ENCODE measurements at regions not wholly inside any gene's neighbourhood (a gene's known extent, or its start where the extent isn't known, plus 50 kb on each side); places are given as distances from the start of the nearest gene placed in this dataset.

DNA sequence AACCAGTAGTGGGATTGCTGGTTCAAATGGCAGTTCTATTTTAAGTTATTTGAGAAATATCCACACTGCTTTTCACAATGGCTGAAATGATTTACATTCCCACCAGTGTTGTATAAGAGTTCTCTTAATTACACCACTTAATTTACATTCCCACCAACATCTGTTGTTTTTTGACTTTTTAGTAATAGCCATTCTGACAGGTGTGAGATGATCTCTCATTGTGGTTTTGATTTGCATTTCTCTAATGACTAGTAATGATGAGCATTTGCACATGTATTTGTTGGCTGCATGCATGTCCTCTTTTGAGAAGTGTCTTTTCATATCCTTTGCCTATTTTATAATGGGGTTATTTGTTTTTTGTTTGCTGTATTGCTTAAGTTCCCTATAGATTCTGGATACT is 688.3 kb downstream of the PRR16 start:
- DNase-seq, result no peak
- intact Hi-C loops (cut with DNase I), result no loop called here

DNA sequence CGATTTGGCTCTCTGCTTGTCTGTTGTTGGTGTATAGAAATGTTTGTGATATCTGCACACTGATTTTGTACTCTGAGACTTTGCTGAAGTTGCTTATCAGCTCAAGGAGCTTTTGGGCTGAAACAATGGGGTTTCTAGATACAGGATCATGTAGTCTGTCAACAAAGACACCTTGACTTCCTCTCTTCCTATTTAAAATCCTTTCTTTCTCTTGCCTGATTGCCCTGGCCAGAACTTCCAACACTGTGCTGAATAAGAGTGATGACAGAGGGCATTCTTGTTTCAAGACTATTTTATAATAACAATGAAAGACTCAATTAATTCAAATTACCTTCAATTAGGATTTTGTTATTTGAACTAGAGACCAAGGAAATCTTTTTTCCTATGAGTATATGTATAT is 692.5 kb downstream of the PRR16 start:
- intact Hi-C loops (cut with DNase I), result no loop called here
- no peak for DNase-seq
- ATAC-seq, result no peak

More for the DNA sequence above, 688.3 kb downstream of the PRR16 start:
- no peak for ATAC-seq

DNA sequence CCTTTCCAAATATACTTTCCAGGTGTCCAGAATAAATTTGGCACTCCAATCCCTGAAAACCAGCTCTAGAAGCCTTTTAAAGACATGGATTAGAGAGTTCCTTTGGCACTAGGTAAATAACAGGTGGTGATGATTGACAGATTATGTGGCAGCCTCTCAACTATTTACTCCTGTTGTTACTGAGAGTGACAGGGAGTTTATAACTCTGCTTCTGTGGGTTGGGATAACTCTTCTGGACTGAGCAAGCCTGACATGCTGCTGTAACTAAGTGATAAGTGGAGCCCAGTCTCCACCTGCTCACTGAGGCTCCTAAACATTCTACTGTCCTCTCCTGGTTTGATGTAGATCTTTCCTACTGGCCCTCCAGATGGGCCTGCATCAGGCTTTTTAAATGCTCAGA is 693.2 kb upstream of the FTMT start:
- DNase-seq (no peak), ATAC-seq (no peak)
- intact Hi-C loops (cut with DNase I), result no loop called here

DNA sequence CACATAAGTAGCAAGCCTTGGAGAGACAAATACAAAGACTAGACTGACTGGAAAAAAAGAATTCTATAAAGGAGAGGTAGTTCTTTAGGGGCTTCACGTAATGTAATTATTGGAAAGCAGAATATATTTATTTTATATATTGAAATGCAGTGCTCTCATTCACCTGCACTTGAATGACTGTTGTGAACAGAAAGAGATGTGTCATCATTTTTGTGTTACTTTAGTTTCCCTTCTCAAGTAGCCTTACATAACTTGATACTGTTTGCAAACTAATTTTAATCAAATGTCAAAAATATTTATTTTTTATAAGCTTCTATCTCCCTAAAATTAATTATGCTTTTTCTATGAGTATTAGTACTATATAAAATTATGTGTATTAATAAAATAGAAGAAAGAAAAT is 691.1 kb upstream of the FTMT start:
- intact Hi-C loops (cut with DNase I), result no loop called here
- no peak for ATAC-seq

DNA sequence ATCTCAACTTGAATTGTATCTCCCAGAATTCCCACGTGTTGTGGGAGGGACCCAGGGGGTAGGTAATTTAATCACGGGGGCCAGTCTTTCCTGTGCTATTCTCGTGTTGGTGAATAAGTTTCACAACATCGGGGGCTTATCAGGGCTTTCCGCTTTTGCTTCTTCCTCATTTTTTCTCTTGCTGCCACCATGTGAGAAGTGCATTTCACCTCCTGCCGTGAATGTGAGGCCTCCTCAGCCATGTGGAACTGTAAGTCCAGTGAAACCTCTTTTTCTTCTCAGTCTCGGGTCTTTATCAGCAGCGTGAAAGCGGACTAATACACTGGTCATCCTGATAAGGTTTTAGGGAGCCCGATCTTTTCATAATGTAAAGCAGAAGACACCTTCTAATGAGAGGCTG is 687.0 kb upstream of the FTMT start:
- intact Hi-C loops (cut with DNase I), result no loop called here
- DNase-seq (no peak), ATAC-seq (no peak)

More for the DNA sequence above, 691.1 kb upstream of the FTMT start:
- no peak for DNase-seq

DNA sequence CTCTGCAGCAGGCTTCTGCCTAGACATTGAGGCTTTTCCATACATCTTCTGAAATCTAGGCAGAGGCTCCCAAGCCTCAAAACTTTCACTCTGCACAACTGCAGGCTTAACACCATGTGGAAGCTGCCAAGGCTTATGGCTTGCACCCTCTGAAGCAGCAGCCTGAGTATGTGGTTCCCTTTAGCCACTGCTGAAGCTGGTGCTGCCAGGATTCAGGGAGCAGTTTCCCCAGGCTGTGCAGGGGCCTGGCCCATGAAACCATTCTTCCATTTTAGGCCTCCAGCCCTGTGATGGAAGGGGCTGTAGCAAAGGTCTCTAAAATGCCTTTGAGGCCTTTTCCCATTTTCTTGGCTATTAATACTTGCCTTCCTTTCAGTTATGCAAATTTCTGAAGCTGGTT is 680.3 kb upstream of the FTMT start:
- intact Hi-C loops (cut with DNase I), result no loop called here
- ATAC-seq, result no peak
- DNase-seq, result no peak

DNA sequence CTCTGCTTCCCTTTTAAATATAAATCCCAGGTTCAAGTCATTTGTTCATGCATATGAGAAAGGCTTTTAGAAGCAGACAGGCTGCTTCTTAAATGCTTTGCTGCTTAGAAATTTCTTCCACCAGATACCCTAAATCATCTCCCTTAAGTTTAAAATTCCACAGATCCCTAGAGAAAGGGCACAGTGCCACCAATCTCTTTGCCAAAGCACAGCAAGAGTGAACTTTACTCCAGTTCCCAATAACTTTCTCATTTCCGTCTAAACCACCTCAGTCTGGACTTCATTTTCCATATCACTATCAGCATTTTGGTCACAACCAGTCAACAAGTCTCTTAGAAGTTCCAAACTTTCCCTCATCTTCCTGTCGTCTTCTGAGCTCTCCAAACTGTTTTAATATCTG is 679.8 kb upstream of the FTMT start:
- intact Hi-C loops (cut with DNase I), result no loop called here
- DNase-seq (no peak), ATAC-seq (no peak)

DNA sequence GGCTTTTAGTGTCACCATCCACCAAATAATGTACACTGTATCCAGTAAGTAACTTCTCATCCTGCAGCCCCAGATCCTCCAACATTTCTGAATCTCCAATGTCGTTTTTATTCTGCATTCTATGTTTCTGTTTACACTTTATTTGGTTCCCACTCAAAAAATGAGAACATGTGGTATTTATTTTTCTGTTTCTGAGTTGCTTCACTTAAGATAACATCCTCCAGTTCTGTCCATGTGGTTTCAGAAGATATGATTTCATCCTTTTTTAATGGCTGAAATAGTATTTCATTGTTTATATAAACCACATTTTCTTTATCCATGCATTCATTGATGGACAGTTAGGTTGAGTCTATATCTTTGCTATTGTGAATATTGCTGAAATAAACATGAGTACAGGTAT is 677.3 kb upstream of the FTMT start:
- ATAC-seq, result no peak
- no peak for DNase-seq
- intact Hi-C loops (cut with DNase I), result no loop called here

DNA sequence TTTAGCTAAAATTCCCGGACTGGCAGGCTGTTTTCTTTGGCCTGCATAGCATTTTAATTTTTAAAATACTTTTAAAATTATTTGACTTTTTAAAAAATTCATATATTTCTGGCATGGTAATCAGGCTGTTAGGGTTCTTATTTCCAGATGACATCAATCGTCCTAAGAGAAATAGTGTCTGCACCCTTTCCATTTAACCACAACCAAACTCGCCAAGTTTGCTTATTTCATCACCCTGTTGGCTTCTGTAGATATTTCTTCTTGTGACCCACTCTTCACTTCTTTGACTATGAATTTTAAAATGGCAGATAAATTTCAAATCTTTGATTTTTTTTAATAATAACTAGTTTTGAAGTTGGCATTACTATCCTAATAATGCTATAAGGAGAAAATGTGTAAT is 675.7 kb upstream of the FTMT start:
- ATAC-seq, result no peak
- intact Hi-C loops (cut with DNase I), result no loop called here

DNA sequence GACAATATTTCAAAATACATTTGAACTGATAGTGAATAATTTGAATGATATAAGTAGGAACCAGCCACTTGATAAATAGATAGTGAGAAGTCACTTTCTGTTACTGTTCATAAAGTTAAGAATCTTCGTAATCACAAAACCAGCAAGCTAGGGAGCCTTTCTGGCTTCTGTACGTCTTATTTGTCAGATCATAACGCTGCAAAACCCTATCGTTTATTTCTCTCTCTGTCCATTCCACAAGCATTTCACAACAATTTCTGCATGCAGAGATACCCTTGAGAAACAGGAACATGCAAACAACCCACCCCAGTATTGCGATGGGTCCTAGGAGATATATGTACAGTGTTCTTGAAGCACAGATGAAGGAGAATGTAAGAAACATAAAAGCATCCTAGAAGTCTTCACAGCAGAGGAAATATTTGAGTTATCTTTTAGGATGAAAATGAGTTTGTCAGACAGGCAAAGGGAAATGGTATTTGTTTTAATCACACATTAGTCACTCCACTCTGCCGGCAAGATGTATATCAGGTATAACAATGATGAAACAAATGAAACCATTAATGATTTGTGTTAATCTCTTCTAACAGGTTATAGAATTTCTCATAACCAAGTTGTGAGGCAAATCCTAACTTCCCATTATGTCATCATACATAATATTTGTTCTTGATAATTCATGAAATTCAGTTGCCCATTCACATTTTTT is 668.7 kb upstream of the FTMT start:
- DNase-seq (no peak), ATAC-seq (no peak)
- intact Hi-C loops (cut with DNase I), result no loop called here

More for the DNA sequence above, 675.7 kb upstream of the FTMT start:
- DNase-seq, result no peak

DNA sequence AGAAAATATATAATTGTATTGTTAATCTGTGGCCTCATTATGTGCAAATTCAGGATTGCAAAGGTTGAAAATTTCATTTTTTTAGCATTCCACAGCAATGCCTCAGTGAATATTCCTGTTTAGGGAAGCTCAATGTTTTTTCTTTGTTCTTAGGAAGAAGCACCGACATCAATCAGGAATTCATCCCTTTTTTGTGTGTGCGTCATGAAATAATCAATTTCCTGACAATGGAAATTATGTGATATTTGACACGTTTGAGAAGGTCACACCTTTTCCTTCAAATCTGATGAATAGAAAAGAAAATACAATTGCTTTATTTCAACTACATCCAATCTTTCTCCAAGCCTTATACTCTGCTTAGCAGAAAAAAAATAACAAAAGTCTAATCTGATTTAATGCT is 662.8 kb upstream of the FTMT start:
- intact Hi-C loops (cut with DNase I), result no loop called here
- ATAC-seq (no peak), DNase-seq (no peak)

DNA sequence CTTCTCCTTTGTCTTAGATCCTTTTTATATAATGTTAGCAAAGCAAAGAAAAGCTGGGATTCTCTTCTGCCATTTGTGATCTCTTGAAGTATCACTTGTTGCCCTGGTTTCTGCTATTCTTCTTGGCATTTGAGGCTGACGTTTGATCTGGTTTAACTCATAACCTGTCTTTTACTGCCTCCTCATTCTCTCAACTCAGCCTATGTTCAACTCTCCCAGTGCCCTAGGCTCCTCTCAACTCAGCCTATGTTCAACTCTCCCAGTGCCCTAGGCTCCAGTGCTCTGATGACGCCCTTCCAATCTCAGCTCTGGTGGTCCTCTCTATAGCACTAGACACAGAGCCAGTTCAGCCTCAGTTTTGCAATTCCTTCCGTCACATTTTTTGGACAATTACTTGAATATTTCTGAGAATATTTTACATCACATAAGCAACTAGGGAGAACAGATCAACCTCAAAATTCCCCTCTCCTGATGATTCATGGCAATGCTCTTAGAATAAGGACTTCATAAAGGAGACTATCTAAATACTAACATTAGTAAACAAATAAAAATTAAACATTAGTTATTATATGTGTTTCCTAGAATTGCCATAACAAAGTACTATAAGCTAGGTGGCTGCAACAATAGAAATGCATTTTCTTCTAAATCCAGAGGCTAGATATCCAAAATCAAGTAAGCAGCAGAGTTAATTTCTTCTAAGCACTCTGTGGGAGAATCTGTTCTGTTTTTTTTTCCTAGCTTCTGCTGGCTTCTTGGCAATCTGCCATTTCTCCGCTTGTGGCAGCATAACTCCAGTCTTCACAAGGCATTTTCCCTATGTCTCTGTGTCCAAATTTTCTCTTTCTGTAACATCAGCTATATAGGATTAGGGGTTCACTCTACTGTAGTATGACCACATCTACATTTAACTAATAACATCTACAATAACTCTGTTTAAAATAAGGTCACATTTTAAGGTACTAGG is 662.1 kb upstream of the FTMT start:
- DNase-seq, result peak; percentile 18
- intact Hi-C loops (cut with DNase I), result no loop called here
- ATAC-seq, result no peak

DNA sequence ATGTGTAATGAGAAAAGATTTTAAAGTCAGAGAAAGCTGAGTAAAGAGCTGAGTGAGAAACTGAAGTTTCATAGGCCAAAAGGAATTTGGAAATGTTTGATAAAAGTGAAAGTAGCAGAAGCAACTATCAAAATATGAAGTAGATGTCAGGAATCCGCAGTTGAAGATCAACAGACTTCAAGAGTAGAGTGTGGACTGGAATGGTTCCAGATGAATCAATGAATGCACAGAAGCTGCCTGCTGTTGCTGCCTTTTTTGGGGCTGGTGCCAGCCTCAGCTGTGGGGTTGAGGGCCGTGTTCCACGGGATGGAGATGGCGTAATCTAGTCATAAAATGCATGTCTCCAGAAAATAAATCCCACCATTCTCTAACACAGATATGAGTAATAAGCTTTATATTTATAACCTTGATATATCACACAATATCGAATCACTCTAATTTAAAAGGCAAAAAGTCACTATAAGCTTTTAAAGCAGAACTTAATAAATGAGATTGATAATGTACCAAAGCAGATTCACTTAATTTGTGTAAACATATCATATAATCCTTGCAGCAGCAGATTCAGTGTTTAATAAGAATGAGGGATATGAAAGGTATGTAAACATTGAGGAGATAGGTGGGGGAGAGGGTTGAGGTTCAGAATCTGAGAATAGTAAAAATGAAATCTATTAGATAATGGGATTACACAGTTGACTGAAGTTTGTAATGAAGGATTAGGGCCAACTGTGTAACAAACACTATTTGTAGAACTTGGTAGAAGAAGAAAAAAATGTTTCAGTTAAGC is 652.3 kb upstream of the FTMT start:
- ATAC-seq, result peak in 1 of 2 donors; percentile 44
- DNase-seq, result peak; percentile 34
- intact Hi-C loops (cut with DNase I), result no loop called here

DNA sequence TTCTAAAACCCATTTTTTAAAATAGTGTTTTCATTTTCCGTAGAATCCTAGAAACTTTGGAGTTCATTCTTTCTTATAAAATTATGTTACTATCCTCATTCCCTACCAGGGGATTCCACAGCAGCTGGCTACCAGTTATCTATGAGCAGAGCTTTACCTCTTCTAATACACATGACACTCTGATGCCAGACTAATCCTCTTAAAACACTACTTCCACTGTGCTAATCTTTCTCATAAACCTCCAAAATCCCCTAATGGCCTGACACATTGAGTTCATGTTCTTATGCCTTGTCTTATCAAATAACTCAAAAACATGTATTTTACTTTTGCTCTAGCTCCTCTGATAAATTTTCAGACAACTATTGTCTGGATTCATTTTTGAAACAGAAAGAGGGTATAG is 633.6 kb upstream of the FTMT start:
- intact Hi-C loops (cut with DNase I), result no loop called here
- DNase-seq (no peak), ATAC-seq (no peak)

DNA sequence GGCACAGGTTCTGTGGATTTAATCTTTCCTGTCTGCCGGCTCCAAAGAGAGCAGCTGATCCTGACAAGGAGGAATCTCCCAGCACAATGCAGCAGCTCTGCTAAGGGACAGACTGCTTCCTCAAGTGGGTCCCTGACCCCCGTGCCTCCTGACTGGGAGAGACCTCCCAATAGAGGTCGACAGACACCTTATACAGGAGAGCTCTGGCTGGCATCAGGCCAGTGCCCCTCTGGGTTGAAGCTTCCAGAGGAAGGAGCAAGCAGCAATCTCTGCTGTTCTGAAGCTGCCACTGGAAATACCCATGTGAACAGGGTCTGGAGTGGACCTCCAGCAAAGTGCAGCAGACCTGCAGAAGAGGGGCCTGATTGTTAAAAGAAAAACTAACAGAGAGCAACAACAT is 630.2 kb upstream of the FTMT start:
- ATAC-seq (no peak), DNase-seq (no peak)
- intact Hi-C loops (cut with DNase I), result no loop called here

DNA sequence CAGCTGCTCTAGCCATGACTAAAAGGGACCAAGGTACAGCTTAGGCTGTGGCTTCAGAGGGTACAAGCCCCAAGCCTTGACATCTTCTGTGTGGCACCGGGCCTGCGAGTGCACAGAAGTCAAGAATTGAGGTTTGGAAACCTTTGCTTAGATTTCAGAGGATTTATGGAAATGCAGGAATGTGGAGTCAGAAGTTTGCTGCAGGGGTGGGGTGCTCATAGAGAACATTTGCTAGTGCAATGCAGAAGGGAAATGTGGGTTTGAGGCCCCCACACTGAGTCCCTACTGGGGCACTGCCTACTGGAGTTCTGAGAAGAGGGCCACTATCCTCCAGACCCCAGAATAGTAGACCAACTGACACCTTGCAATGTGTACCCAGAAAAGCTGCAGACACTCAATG is 624.9 kb upstream of the FTMT start:
- intact Hi-C loops (cut with DNase I), result no loop called here
- DNase-seq (no peak), ATAC-seq (no peak)

DNA sequence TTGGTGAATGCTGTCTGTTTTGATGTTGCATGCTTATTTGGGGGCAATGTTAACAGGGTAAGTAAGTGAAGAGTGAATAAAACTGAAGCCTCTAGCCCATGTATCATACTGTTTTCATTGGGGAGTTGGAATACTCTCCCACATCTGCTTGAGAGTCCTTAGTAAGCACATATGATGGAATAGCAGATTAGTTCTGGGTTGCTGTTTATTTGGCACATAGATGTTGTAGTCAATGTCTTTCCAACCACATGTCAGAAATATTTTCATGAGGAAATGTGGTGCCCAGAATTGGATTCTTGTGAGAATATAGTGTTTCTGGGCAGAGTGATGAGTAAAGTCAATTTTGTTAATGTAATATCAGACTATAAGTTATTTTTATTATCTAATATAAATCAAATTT is 611.7 kb upstream of the FTMT start:
- ATAC-seq (no peak), DNase-seq (no peak)
- intact Hi-C loops (cut with DNase I), result no loop called here

DNA sequence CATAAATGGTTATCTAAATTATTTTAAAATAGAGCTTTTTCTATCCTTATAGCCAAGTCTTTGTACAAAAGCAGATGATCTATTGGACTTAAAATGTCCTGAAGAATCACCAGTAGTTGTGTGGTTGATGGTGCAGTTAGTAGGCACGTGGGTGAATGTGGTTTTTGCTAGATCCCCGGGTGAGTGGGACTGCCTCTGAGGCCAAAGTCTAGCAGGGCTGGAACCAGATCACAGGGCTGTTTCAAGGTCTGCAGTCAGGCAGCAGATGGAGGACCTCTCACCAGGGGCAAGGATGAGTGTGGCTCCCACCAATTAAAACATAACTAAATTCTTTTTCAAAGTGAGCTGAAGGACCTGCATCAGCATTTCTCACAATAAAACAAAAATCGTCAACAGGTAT is 604.7 kb upstream of the FTMT start:
- ATAC-seq (no peak), DNase-seq (no peak)

DNA sequence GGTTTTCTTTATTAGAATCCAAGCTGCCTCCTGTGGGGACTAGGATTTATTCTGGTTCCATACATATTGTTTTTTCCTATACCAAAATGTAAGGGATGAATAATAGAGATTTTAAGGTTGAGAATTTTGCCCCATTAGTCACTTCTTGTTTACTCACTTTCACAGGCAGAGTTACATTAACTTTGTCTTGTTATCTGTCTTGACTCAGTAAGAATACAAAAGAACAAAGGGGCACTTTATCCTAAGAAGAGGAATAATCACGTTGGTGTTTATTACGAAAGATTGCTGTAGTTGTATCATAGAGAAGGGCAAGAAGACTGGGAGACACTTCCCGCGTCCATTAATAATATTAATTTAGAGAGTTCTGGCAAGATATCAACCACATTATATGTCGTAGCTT is 599.7 kb upstream of the FTMT start:
- intact Hi-C loops (cut with DNase I), result no loop called here
- DNase-seq (no peak), ATAC-seq (no peak)

More for the DNA sequence above, 604.7 kb upstream of the FTMT start:
- intact Hi-C loops (cut with DNase I), result no loop called here

DNA sequence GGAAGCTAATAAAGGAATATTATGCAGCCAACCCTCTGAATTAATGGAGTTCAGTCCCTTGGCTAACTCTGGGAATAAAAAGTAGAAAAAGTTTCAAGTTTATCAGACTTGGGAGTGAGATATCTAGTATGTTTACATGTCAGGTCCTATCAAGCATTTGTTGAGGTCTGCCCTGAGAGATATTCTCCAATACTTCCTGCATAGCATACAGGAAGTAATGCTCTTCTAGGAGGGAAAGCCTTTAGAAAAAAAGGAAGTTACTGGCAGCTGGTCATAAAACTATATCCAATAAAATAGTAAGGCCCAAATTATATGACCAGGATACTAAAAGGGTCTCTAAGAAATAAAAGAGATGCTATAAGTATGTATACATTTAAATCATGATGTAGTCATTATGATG is 594.1 kb upstream of the FTMT start:
- no peak for ATAC-seq
- intact Hi-C loops (cut with DNase I), result no loop called here

More for the DNA sequence above, 594.1 kb upstream of the FTMT start:
- no peak for DNase-seq

Measured in left cardiac atrium (tissue), 4 donors.